H1 (cell line): ENCODE measurements at regions not wholly inside any gene's neighbourhood (a gene's known extent, or its start where the extent isn't known, plus 50 kb on each side); places are given as distances from the start of the nearest gene placed in this dataset.

Experiments used
- CTCF ChIA-PET: fragments of 300-600 bp; sonication (Branson Sonifier 250); formaldehyde crosslinking; loops from one replicate; lab custom pipeline; 2021; ENCODE audit not compliant: partially characterized antibody; lab: Charles Lee
- POLR2A ChIA-PET: fragments of 300-600 bp; sonication (Branson Sonifier 250); formaldehyde crosslinking; loops from one replicate; lab custom pipeline; 2021; ENCODE audit warnings: inconsistent platforms; ENCODE audit not compliant: partially characterized antibody; lab: Charles Lee
- DNase-seq, 2 experiments: peaks; one replicate each; pipeline versions ENCODE4 v3.0.0 to v3.0.0-alpha.2; 2010 to 2022; ENCODE audit warnings: low spot score in 2 of 2, low read depth in 1 of 2, mixed read lengths in 1 of 2
- FAIRE-seq: peaks from 2 replicates; lab custom pipeline; 2011; peaks lifted over from hg19 to GRCh38; lab: Jason Lieb, UNC
- H2AFZ ChIP-seq: 2 replicates; pipeline ENCODE4 v1.8.1; 2012; ENCODE audit warnings: low read length, inconsistent platforms
- H2AK5ac ChIP-seq: 2 replicates; pipeline ENCODE4 v1.6.1; 2013; ENCODE audit warnings: low read depth, low read length
- H2BK120ac ChIP-seq: replicated peaks from 2 replicates; pipeline ENCODE3; 2013; ENCODE audit warnings: low read depth, low read length, inconsistent platforms
- H2BK12ac ChIP-seq: 2 replicates; pipeline ENCODE4 v1.6.1; 2013; ENCODE audit warnings: low read depth, low read length
- H2BK15ac ChIP-seq: 2 replicates; pipeline ENCODE4 v1.6.1; 2013; ENCODE audit warnings: low read length
- H2BK20ac ChIP-seq: 2 replicates; pipeline ENCODE4 v1.6.1; 2013; ENCODE audit warnings: low read length
- H2BK5ac ChIP-seq: 2 replicates; pipeline ENCODE4 v1.6.1; 2013; ENCODE audit warnings: low read depth, low read length
- H3K14ac ChIP-seq: 2 replicates; pipeline ENCODE4 v1.6.1; 2013; ENCODE audit warnings: inconsistent platforms; ENCODE audit not compliant: insufficient read length
- H3K18ac ChIP-seq: 2 replicates; pipeline ENCODE4 v1.6.1; 2013; ENCODE audit warnings: low read length; ENCODE audit errors: extremely low read depth
- H3K23ac ChIP-seq: 2 replicates; pipeline ENCODE4 v1.6.1; 2013; ENCODE audit warnings: inconsistent platforms; ENCODE audit not compliant: insufficient read length
- H3K23me2 ChIP-seq: 2 replicates; pipeline ENCODE4 v1.6.1; 2013; ENCODE audit warnings: low read depth, low read length
- H3K27ac ChIP-seq: 2 replicates; pipeline ENCODE4 v1.6.1; 2011; ENCODE audit warnings: low read depth, low read length, inconsistent platforms
- H3K27me3 ChIP-seq, 4 experiments: replicated peaks in 1 of 4; 1 replicate in 1 of 4; 2 replicates in 3 of 4; pipeline versions ENCODE4 v1.6.1 to v1.8.1; 2011 to 2013; ENCODE audit warnings: low read length in 3 of 4, mild to moderate bottlenecking in 3 of 4, inconsistent platforms in 2 of 4, mixed read lengths in 2 of 4, moderate library complexity in 1 of 4; ENCODE audit not compliant: control insufficient read depth in 3 of 4, insufficient read depth in 3 of 4; ENCODE audit errors: extremely low read depth in 1 of 4
- H3K36me3 ChIP-seq, 4 experiments: 2 replicates each; pipeline versions ENCODE4 v1.6.1 to v1.8.1; 2011 to 2013; ENCODE audit warnings: mild to moderate bottlenecking in 4 of 4, low read length in 3 of 4, moderate library complexity in 2 of 4, control low read depth in 1 of 4, inconsistent platforms in 1 of 4; ENCODE audit not compliant: insufficient read depth in 4 of 4, control insufficient read depth in 2 of 4
- H3K4ac ChIP-seq: replicated peaks from 2 replicates; pipeline ENCODE3; 2013; ENCODE audit warnings: low read length, low read depth, mixed read lengths, inconsistent platforms; ENCODE audit not compliant: insufficient read length
- H3K4me1 ChIP-seq, 4 experiments: replicated peaks in 1 of 4; 1 replicate in 1 of 4; 2 replicates in 3 of 4; pipeline versions ENCODE4 v1.6.1 to v1.8.1; 2011 to 2013; ENCODE audit warnings: low read length in 3 of 4, inconsistent platforms in 2 of 4, mixed read lengths in 1 of 4; ENCODE audit not compliant: insufficient read depth in 4 of 4, control insufficient read depth in 3 of 4
- H3K4me2 ChIP-seq, 2 experiments: 2 replicates each; pipeline versions ENCODE4 v1.6.1 to v1.8.1; 2011 to 2013; ENCODE audit warnings: low read depth in 2 of 2, low read length in 2 of 2, control low read depth in 1 of 2, inconsistent platforms in 1 of 2, mild to moderate bottlenecking in 1 of 2; ENCODE audit not compliant: insufficient read depth in 1 of 2
- H3K4me3 ChIP-seq, 4 experiments: fragments of 200-600, 300-600 bp in 1 of 4; sonication (generic), shearing (Covaris generic), sonication (Bioruptor Twin) in 1 of 4; 2 replicates each; pipeline versions ENCODE4 v1.5.1 to v1.8.1; 2011 to 2016; ENCODE audit warnings: low read length in 4 of 4, low read depth in 3 of 4, control low read depth in 2 of 4, inconsistent platforms in 2 of 4, mild to moderate bottlenecking in 2 of 4, mixed read lengths in 1 of 4, moderate library complexity in 1 of 4; ENCODE audit not compliant: insufficient read depth in 2 of 4; ENCODE audit errors: extremely low read depth in 1 of 4
- H3K56ac ChIP-seq: replicated peaks from 2 replicates; pipeline ENCODE3; 2013; ENCODE audit warnings: low read depth, mild to moderate bottlenecking, mixed read lengths, low read length, inconsistent platforms; ENCODE audit not compliant: insufficient read length
- H3K79me1 ChIP-seq: 2 replicates; pipeline ENCODE4 v1.6.1; 2013; ENCODE audit warnings: low read depth, low read length, control low read depth
- H3K79me2 ChIP-seq, 2 experiments: 2 replicates each; pipeline versions ENCODE4 v1.6.1 to v1.8.1; 2012 to 2013; ENCODE audit warnings: low read length in 2 of 2, mild to moderate bottlenecking in 2 of 2, inconsistent platforms in 1 of 2; ENCODE audit not compliant: insufficient read depth in 2 of 2, control insufficient read depth in 1 of 2
- H3K9ac ChIP-seq, 4 experiments: replicated peaks in 1 of 4; 1 replicate in 1 of 4; 2 replicates in 3 of 4; pipeline versions ENCODE4 v1.6.1 to v1.8.1; 2011 to 2013; ENCODE audit warnings: low read depth in 3 of 4, low read length in 3 of 4, control low read depth in 2 of 4, mild to moderate bottlenecking in 2 of 4, moderate library complexity in 2 of 4, inconsistent platforms in 1 of 4; ENCODE audit errors: extremely low read depth in 1 of 4
- H3K9me3 ChIP-seq, 2 experiments: 2 replicates each; pipeline versions ENCODE4 v1.6.1 to v1.8.1; 2012 to 2013; ENCODE audit warnings: mild to moderate bottlenecking in 2 of 2, moderate library complexity in 2 of 2, control low read depth in 1 of 2, inconsistent platforms in 1 of 2, low read depth in 1 of 2, low read length in 1 of 2, mixed read lengths in 1 of 2; ENCODE audit not compliant: insufficient read depth in 2 of 2
- H4K20me1 ChIP-seq, 2 experiments: replicated peaks in 1 of 2; 2 replicates each; pipeline versions ENCODE3 to v1.8.1; 2011 to 2013; ENCODE audit warnings: inconsistent platforms in 2 of 2, low read length in 2 of 2, mild to moderate bottlenecking in 1 of 2; ENCODE audit not compliant: insufficient read depth in 2 of 2, control insufficient read depth in 1 of 2
- H4K5ac ChIP-seq: 2 replicates; pipeline ENCODE4 v1.6.1; 2013; ENCODE audit warnings: low read length, low read depth, mixed read lengths, inconsistent platforms; ENCODE audit not compliant: insufficient read length
- H4K8ac ChIP-seq: 2 replicates; pipeline ENCODE4 v1.8.0; 2013; ENCODE audit warnings: mild to moderate bottlenecking, moderate library complexity, low read length, inconsistent platforms; ENCODE audit not compliant: insufficient read depth; ENCODE audit errors: extremely low read depth
- H4K91ac ChIP-seq: replicated peaks from 2 replicates; pipeline ENCODE3; 2013; ENCODE audit warnings: low read length, mixed read lengths, inconsistent platforms; ENCODE audit not compliant: insufficient read length
- CEBPB ChIP-seq: IDR thresholded peaks from 2 replicates; pipeline ENCODE4 v1.6.1; 2012; ENCODE audit warnings: low read depth, low read length
- CTBP2 ChIP-seq: IDR thresholded peaks from 2 replicates; pipeline ENCODE4 v1.7.0; 2011; ENCODE audit warnings: borderline replicate concordance, mild to moderate bottlenecking, moderate library complexity, mixed read lengths, low read length; ENCODE audit not compliant: insufficient read depth, insufficient read length
- EGR1 ChIP-seq: IDR thresholded peaks from 2 replicates; pipeline ENCODE4 v1.6.1; 2011; ENCODE audit warnings: low read depth, low read length, borderline replicate concordance
- NRF1 ChIP-seq: IDR thresholded peaks from 2 replicates; pipeline ENCODE4 v1.6.1; 2011; ENCODE audit warnings: mild to moderate bottlenecking, low read depth, low read length, improper control_type of control experiment
- PHF8 ChIP-seq: fragments of 200-600 bp; sonication (generic); conservative IDR thresholded peaks from 2 replicates; pipeline ENCODE4 v1.7.1; 2012; ENCODE audit warnings: low read depth, mild to moderate bottlenecking, inconsistent platforms, low read length, moderate library complexity
- SP2 ChIP-seq: IDR thresholded peaks from 2 replicates; pipeline ENCODE4 v1.6.1; 2012; ENCODE audit warnings: mild to moderate bottlenecking, low read length, inconsistent platforms
- TAF7 ChIP-seq: optimal IDR thresholded peaks from 2 replicates; pipeline ENCODE3; 2011; ENCODE audit warnings: low read depth, mild to moderate bottlenecking, inconsistent platforms, low read length, moderate library complexity, borderline replicate concordance
- WGBS, 2 experiments: shearing (Covaris generic) in 1 of 2; methylation state at CpG; one replicate each; pipeline versions ENCODE4 v1.1.6 to v1.1.7; 2013 to 2015; ENCODE audit warnings: low lambda C conversion rate in 2 of 2, mixed read lengths in 2 of 2, inconsistent platforms in 1 of 2, low coverage in 1 of 2, missing lambda C conversion rate in 1 of 2; ENCODE audit not compliant: insufficient replicate concordance in 2 of 2, insufficient coverage in 1 of 2, insufficient read length in 1 of 2; ENCODE audit errors: extremely low coverage in 1 of 2, missing lambda C conversion rate in 1 of 2; 5-methylcytosine and 5-hydroxymethylcytosine counted together

DNA sequence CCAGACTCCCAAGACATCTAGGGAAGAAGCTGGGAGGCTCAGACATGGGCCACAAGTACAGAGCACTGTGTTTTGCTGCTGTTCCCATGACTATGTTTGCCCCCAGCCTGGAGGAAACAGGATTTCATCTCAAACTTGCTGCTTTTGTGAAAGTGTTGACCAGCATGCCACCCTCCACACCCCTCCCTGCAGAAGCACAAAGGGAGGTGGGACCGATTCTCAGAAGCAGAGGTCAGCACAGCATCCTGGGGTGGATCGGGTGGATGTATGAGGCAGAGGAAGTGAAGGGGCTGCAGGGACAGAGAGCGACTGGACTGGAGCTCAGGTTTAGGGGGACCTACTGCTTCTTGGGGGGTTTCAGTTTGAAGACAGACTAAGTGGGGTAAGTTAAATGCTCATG, 209.2 kb downstream of the ZNF516 start:
- POLR2A ChIA-PET, result no interaction called here
- WGBS, 2 experiments, result 85% methylated on average over 3 of the region's 3 CpGs; no CpG with 5 or more reads in 1 of the 2 experiments
- Histone ChIP-seq H3K4me3 (no peak overlapping the region), H2BK12ac (no peak overlapping the region), H2BK5ac (no peak overlapping the region), H2AK5ac (no peak overlapping the region), H3K9ac (no peak overlapping the region)
- FAIRE-seq, result no peak
- TF ChIP-seq CTBP2 (no peak), NRF1 (no peak), TAF7 (no peak), EGR1 (no peak), SP2 (no peak), CEBPB (no peak), PHF8 (no peak)
- TF ChIP-seq, all 59 proteins: peak for 0
- Histone ChIP-seq H4K20me1 (no peaks in the 10 kb centered on the region), H3K23me2 (no peaks in the 10 kb centered on the region), H3K27me3 (no peaks in the 10 kb centered on the region), H3K23ac (no peak overlapping the region), H4K91ac (no peak overlapping the region), H3K79me2 (no peaks in the 10 kb centered on the region), H4K8ac (no peak overlapping the region), H2AFZ (peak overlapping the region; percentile 42; the same call in 1 of the 2 replicates), H3K18ac (no peak overlapping the region), H3K9me3 (no peaks in the 10 kb centered on the region), H4K5ac (no peak overlapping the region), H3K14ac (no peak overlapping the region), H3K36me3 (no peaks in the 10 kb centered on the region), H3K4ac (no peak overlapping the region), H3K56ac (no peak overlapping the region), H2BK120ac (no peak overlapping the region), H2BK20ac (no peak overlapping the region), H3K4me1 (peaks cover 0 to 3% (median 0%) of the 10 kb centered on the region in 4 experiments; a peak in 1 of 7 replicates), H3K79me1 (no peaks in the 10 kb centered on the region), H3K27ac (no peak overlapping the region), H3K4me2 (no peak overlapping the region), H2BK15ac (no peak overlapping the region)
- CTCF ChIA-PET, result interaction anchor here (1.1 to 1.7 kb wide), 3 partner anchors 9 to 33 kb away, joined by 4 to 7 read pairs (median 4); no protein-coding TSS in a partner anchor
- DNase-seq, result no peak
